NCI-H748 (cell line): ENCODE measurements at regions not wholly inside any gene's neighbourhood (a gene's known extent, or its start where the extent isn't known, plus 50 kb on each side); places are given as distances from the start of the nearest gene placed in this dataset.
"Not testable (repeated sequence)": the region's sequence is repeated elsewhere in the genome, so short reads cannot be mapped to it uniquely, and the experiment has no call there.

Source experiments
- DNase-seq: peaks from one replicate; lab custom pipeline; 2025; ENCODE audit not compliant: unreplicated experiment; lab: John Stamatoyannopoulos, UW

DNA sequence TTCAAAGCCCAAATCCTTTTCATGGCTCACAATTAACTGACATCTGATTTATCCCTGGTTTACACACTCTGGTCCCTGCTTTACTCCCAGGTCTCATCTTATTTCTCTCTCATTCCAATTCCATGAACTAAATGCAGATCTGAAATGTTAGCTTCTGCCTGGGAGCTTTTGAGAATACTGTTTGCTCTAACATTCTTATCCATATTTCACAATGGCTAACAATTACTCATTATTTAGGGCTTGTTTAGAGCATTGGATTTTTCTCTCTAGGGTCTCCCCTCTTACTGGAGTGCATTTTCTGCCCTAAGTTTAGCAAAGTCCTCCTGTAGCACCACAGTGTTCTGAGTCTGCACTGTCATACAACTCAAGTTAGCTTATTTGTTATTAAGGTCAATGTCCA, 121.5 kb upstream of the HCRTR2 start:
- no peak for DNase-seq

DNA sequence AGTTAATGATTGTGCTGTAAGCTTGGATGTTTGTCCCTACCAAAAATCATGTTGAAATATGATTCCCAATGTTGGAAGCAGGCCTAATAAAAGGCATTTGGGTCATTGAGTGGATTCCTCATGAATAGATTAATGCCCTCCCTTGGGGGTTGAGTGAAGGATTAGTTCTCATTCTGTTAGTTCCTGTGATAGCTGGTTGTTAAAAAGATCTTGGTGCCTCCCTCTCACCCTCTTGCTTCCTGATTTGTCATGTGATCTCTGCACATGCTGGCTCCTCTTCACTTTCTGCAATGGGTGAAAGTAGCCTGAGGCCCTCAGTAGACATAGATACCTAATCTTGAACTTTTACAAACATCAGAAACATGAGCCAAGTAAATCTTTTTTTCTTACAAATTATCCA, 115.6 kb upstream of the HCRTR2 start:
- peak; percentile 32 for DNase-seq

DNA sequence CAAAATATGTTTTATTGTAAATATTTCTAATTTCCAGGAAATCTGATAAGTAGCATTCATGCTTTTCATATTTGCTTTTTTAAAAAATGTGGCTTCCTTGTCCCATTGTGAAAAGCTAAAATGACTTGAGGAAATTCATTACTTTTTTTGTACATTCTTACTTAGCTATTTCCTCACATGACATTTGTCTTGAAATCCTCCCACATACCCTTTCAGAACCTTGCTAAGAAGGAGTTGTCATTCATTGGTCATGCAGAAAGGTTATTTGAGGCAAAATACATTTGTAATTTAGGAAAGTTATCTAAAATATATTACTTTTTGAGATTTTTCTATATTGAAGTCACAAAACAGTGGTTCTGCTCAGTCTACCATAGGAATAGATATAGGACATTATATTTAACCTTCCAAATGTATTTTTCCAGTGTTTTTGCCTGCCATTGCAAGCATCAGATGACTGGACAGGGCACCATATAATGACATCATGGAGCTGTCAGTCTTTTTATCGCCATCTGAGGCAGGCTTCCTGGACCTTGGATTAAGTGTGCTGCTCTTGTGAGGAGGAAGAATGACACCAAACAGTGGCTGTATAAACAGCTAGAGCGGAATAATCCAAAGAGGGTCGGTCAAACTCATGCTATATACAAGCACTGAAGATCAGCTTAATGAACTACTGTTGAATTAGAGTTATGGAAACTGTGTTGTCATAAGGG, 109.4 kb upstream of the HCRTR2 start:
- DNase-seq = no peak

- peak; percentile 70 for DNase-seq
Observed at GRCh38 chr6:55069132-55069781, 105.1 kb upstream of the HCRTR2 start.

DNA sequence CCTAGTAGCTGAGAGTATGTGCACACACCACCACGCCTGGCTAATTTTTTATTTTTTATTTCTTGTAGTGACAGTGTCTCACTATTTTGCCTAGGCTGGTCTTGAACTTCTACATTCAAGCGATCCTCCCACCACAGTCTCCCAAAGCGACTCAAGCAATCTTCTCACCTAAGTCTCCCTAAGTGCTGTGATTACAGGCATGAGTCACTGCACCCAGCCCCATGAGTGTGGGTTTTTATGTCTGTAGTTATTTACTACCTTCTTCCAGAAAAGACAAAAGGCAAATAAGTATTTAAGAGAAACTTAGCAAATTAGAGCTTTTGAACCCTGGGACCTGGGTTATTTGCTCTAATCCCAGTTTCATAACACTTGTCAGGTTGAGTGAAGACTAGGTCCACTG, 92.3 kb upstream of the HCRTR2 start:
- no peak for DNase-seq

- DNase-seq = not testable (repeated sequence)
Observed at GRCh38 chr6:55088011-55088410, 86.3 kb upstream of the HCRTR2 start.

DNA sequence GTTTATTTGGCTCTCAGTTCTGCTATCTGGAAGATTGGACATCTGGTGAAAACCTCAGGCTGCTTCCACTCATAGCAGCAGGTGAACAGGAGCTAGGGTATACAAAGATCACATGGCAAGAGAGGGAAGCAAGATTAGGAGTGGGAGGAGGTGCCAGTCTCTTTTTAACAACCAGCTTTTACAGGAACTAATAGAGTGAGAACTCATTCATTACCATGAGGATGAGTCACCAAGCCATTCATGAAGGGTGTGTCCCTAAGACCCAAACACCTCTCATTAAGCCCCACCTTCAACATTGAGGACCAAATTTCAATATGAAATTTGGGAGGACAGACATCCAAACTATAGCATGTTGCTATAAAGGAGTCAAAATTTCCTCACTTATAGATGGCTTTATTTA, 85.4 kb upstream of the HCRTR2 start:
- DNase-seq = peak; percentile 42

- DNase-seq = no peak
Observed at GRCh38 chr6:55089325-55089724, 85.0 kb upstream of the HCRTR2 start.

- no peak for DNase-seq
Observed at GRCh38 chr6:55100686-55101085, 73.6 kb upstream of the HCRTR2 start.

- DNase-seq = no peak
Observed at GRCh38 chr6:55101157-55101556, 73.2 kb upstream of the HCRTR2 start.

- DNase-seq = peak; percentile 33
Observed at GRCh38 chr6:55108134-55109130, 65.9 kb upstream of the HCRTR2 start.

- DNase-seq = no peak
Observed at GRCh38 chr6:55117267-55117666, 57.0 kb upstream of the HCRTR2 start.

GRCh38 chr6:55124241-55124640, 50.1 kb upstream of the HCRTR2 start:
- not testable (repeated sequence) for DNase-seq
